ENCODE measurements at regions not wholly inside any gene's neighbourhood (a gene's known extent, or its start where the extent isn't known, plus 50 kb on each side); places are given as distances from the start of the nearest gene placed in this dataset.

GRCh38 chrX:113770071-113770470 is 813.8 kb upstream of the HTR2C start:
- Histone ChIP-seq H3K27ac (no peak overlapping the region), H3K36me3 (no peaks in the 10 kb centered on the region), H3K9me3 (no peaks in the 10 kb centered on the region), H3K27me3 (no peaks in the 10 kb centered on the region), H3K4me3 (no peak overlapping the region), H3K4me1 (no peaks in the 10 kb centered on the region)
- DNase-seq: no peak
- no peak for TF ChIP-seq CTCF (IDR thresholded peaks at IDR 0.05)
- intact Hi-C loops (cut with DNase I; ENCODE audit: low total_unique reads): no loop called here

GRCh38 chrX:113759422-113759821 is 824.5 kb upstream of the HTR2C start:
- no peak for TF ChIP-seq CTCF (IDR thresholded peaks at IDR 0.05)
- intact Hi-C loops (cut with DNase I; ENCODE audit: low total_unique reads): no loop called here

GRCh38 chrX:113747274-113747973 is 836.5 kb upstream of the HTR2C start:
- Histone ChIP-seq H3K4me3 (no peak overlapping the region), H3K27ac (no peak overlapping the region), H3K9me3 (no peaks in the 10 kb centered on the region), H3K36me3 (no peaks in the 10 kb centered on the region), H3K4me1 (no peaks in the 10 kb centered on the region), H3K27me3 (no peaks in the 10 kb centered on the region)
- no peak for TF ChIP-seq CTCF (IDR thresholded peaks at IDR 0.05)
- intact Hi-C loops (cut with DNase I; ENCODE audit: low total_unique reads): no loop called here
- DNase-seq: no peak

More at GRCh38 chrX:113759422-113759821, 824.5 kb upstream of the HTR2C start:
- no peak overlapping the region for H3K4me3 ChIP-seq
- H3K9me3 ChIP-seq: no peaks in the 10 kb centered on the region
- no peaks in the 10 kb centered on the region for H3K27me3 ChIP-seq
- no peak overlapping the region for H3K27ac ChIP-seq
- H3K36me3 ChIP-seq: no peaks in the 10 kb centered on the region
- H3K4me1 ChIP-seq: no peaks in the 10 kb centered on the region
- DNase-seq: no peak

GRCh38 chrX:113743069-113743468 is 840.8 kb upstream of the HTR2C start:
- DNase-seq: no peak
- H3K4me3 ChIP-seq: no peak overlapping the region
- H3K27ac ChIP-seq: no peak overlapping the region
- H3K36me3 ChIP-seq: no peaks in the 10 kb centered on the region
- no peaks in the 10 kb centered on the region for H3K9me3 ChIP-seq
- H3K27me3 ChIP-seq: no peaks in the 10 kb centered on the region
- no peak for TF ChIP-seq CTCF (IDR thresholded peaks at IDR 0.05)
- no peaks in the 10 kb centered on the region for H3K4me1 ChIP-seq
- intact Hi-C loops (cut with DNase I; ENCODE audit: low total_unique reads): no loop called here

GRCh38 chrX:113741744-113742143 is 842.1 kb upstream of the HTR2C start:
- H3K4me1 ChIP-seq: no peaks in the 10 kb centered on the region
- intact Hi-C loops (cut with DNase I; ENCODE audit: low total_unique reads): no loop called here

More at GRCh38 chrX:113741744-113742143, 842.1 kb upstream of the HTR2C start:
- Histone ChIP-seq H3K36me3 (no peaks in the 10 kb centered on the region), H3K4me3 (no peak overlapping the region), H3K27me3 (no peaks in the 10 kb centered on the region), H3K27ac (no peak overlapping the region), H3K9me3 (no peaks in the 10 kb centered on the region)
- no peak for TF ChIP-seq CTCF (IDR thresholded peaks at IDR 0.05)
- DNase-seq: no peak

Measured in tibial artery (tissue), 4 donors.